Bronchial epithelial cell (primary cell): ENCODE measurements at regions not wholly inside any gene's neighbourhood (a gene's known extent, or its start where the extent isn't known, plus 50 kb on each side); places are given as distances from the start of the nearest gene placed in this dataset.

ENCODE experiments used
- DNase-seq: peaks from one replicate; pipeline ENCODE4 v3.0.0-alpha.2; 2010; ENCODE audit warnings: low read depth
- FAIRE-seq: peaks from 2 replicates; lab custom pipeline; 2011; peaks lifted over from hg19 to GRCh38; lab: Jason Lieb, UNC
- H3K27me3 ChIP-seq: 2 replicates; pipeline ENCODE4 v1.5.1; 2011; ENCODE audit warnings: low read length; ENCODE audit not compliant: control insufficient read depth, insufficient read depth
- H3K36me3 ChIP-seq: 2 replicates; pipeline ENCODE4 v1.5.1; 2011; ENCODE audit warnings: low read length; ENCODE audit not compliant: control insufficient read depth, insufficient read depth
- H3K4me3 ChIP-seq: 2 replicates; pipeline ENCODE4 v1.5.1; 2011; ENCODE audit warnings: mild to moderate bottlenecking, low read depth, low read length, control low read depth
- TF ChIP-seq, protein P1 (sequence below): IDR thresholded peaks from 2 replicates; pipeline ENCODE4 v1.5.1; 2011; ENCODE audit warnings: mild to moderate bottlenecking, moderate library complexity, low read length, control low read depth, inconsistent platforms; ENCODE audit not compliant: insufficient read depth, severe bottlenecking

DNA sequence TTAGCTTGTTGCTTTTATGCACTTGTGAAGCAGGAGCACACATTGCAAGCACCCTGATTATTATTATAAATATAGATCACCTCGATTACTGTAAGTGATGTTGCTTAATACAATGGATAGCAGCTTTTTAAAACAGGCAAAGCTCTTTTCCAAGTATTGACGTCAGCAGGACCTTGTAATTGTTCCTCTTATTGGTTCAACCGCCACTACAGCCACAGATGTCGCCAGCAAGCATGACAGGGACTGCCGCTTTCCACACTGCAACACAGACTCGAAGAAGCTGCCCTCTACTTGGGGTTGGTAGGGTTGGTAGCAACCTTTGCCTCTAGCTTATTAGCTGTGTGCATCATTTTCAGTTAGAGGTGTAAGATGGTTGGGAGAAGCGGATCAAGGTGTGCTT, 167.6 kb downstream of the ZNF365 start:
- no peak for FAIRE-seq
- DNase-seq = no peak
- TF ChIP-seq, protein P1, sequence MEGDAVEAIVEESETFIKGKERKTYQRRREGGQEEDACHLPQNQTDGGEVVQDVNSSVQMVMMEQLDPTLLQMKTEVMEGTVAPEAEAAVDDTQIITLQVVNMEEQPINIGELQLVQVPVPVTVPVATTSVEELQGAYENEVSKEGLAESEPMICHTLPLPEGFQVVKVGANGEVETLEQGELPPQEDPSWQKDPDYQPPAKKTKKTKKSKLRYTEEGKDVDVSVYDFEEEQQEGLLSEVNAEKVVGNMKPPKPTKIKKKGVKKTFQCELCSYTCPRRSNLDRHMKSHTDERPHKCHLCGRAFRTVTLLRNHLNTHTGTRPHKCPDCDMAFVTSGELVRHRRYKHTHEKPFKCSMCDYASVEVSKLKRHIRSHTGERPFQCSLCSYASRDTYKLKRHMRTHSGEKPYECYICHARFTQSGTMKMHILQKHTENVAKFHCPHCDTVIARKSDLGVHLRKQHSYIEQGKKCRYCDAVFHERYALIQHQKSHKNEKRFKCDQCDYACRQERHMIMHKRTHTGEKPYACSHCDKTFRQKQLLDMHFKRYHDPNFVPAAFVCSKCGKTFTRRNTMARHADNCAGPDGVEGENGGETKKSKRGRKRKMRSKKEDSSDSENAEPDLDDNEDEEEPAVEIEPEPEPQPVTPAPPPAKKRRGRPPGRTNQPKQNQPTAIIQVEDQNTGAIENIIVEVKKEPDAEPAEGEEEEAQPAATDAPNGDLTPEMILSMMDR = no peak

DNA sequence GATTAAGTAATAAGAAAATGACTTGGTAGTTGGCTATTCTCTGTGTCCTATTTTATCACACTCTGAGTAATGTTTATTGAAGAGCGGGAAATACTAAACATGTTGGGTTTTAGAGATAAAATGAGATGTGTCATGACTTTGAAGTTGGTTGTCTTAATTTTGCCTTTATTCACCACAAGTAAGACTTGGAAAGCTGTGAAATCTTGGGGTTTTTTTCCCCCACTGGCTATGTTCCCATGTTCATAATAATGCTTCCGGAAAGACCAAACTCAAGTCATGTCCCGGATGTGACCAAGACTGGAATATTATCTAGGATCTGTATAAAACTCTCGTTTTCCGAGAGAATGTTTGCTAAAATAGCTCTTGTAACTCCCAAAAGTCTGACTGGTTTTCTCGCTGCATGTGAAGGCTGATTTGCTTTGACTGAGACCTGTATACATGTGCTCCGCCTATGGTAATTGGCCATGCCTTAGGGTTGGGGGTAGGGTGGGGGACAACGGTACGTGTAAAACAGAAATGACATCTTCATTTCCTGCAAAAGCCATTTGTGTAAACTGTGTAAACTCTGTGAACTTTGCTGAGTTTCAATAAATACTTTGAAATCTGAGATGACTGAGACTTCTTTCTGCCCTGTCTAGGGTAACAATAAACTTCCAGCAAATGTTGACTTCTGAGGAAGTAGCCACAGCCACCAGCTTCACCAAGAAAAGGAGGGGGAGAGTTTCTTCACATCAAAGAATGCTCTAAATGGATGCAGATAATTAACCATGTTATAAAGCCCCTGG, 169.6 kb downstream of the ZNF365 start:
- TF ChIP-seq, protein P1 = no peak
- Histone ChIP-seq H3K4me3 (no peak overlapping the region), H3K36me3 (no peaks in the 10 kb centered on the region), H3K27me3 (no peaks in the 10 kb centered on the region)
- DNase-seq = no peak
- FAIRE-seq = no peak

More for the DNA sequence above, 167.6 kb downstream of the ZNF365 start:
- H3K36me3 ChIP-seq = no peaks in the 10 kb centered on the region
- no peaks in the 10 kb centered on the region for H3K27me3 ChIP-seq
- no peak overlapping the region for H3K4me3 ChIP-seq

DNA sequence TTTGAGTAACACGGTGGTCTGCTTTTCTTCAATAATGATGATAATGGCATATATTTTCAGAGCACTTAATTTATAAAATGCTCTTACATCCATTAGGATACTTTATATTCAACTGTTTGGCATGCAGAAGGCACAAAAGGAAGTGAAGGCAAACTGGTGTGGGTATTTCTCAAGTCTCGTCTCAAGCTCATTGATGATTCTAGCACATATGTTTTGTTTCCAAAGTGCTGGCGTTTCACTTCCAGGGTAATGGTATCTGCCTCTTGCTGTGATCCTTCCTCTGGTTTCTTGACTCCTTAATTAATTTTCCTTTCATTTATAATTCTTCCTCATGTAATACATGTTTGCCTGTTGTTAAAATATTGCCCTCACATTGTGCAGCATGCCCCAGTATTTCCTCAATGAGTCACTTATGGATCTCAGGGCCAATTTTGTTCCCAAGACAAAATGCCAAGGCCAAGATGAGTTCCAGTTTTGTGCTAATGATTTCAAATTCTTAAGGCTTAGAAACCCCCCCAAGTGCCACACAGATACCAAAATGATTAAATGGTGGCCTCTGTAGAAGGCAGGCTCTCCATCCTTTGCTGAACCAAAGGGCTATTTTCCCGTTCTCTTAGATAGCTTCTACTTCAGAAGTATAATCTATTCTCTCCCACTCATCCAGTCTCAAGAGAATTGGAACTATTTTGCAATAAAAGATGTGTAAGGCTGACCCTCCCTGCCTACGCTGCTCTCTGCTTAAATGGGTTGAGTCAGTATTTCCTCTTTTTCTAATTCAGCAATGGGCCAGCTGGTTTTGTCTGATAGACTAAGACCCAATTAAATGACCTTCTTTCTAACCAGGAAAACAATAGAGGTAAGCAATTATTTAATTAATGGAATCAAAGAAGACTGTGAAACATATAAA, 171.2 kb downstream of the ZNF365 start:
- FAIRE-seq (no peak), DNase-seq (no peak)
- TF ChIP-seq, protein P1 = no peak
- H3K4me3 ChIP-seq = no peak overlapping the region
- H3K27me3 ChIP-seq = no peaks in the 10 kb centered on the region
- no peaks in the 10 kb centered on the region for H3K36me3 ChIP-seq

DNA sequence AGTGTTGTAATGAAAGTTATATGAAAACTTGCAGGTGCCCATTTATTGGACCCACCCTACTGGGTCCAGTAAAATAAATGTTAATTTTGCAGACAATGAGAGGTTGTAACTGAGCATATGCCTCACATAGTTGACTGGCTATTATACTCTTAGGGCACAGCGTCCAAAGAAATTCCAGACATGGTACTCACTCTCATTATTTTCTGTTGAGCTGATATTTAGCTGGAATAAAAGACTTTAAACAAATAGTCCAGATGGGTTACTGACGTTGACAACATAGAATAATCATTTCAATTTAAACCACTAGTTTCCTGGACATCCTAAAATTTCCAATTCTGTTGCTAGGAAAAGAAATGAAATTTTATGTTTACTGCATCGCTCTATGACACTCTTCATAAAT, 174.5 kb downstream of the ZNF365 start:
- FAIRE-seq (no peak), DNase-seq (no peak)
- Histone ChIP-seq H3K27me3 (no peaks in the 10 kb centered on the region), H3K36me3 (no peaks in the 10 kb centered on the region), H3K4me3 (no peak overlapping the region)
- TF ChIP-seq, protein P1 = no peak

DNA sequence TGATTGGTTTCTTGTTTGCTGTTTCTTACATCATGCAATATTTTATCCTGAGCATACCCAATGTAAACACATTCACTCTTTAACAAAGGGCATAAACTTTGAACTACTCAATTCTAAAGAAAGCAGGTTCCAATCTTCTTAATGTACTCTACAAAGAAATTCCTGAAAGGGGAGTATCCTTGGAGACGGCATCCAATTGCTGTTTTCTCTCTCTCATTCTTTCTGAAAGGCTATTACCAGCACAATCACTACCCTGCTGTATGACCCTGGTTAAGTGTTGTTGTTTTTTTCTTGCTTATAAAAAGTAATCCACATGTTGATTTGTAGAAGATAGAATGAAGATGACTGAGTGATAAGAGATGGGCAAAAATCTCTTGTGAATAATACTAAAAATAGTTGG, 176.0 kb downstream of the ZNF365 start:
- H3K27me3 ChIP-seq = no peaks in the 10 kb centered on the region
- FAIRE-seq (no peak), DNase-seq (no peak)
- TF ChIP-seq, protein P1 = no peak
- no peak overlapping the region for H3K4me3 ChIP-seq
- no peaks in the 10 kb centered on the region for H3K36me3 ChIP-seq
